HUES48 (cell line): ENCODE measurements at regions not wholly inside any gene's neighbourhood (a gene's known extent, or its start where the extent isn't known, plus 50 kb on each side); places are given as distances from the start of the nearest gene placed in this dataset.

ENCODE experiments used
- H3K27ac ChIP-seq: one replicate; pipeline ENCODE4 v1.7.0; 2013; ENCODE audit warnings: low read depth, low read length, inconsistent platforms
- H3K27me3 ChIP-seq: 2 replicates; pipeline ENCODE4 v1.6.1; 2013; ENCODE audit warnings: mild to moderate bottlenecking, low read length; ENCODE audit not compliant: control insufficient read depth, insufficient read depth
- H3K36me3 ChIP-seq: 2 replicates; pipeline ENCODE4 v1.6.1; 2013; ENCODE audit warnings: low read length; ENCODE audit not compliant: control insufficient read depth, insufficient read depth
- H3K4me1 ChIP-seq: 2 replicates; pipeline ENCODE4 v1.6.1; 2013; ENCODE audit warnings: mild to moderate bottlenecking, low read length; ENCODE audit not compliant: control insufficient read depth, insufficient read depth
- H3K4me3 ChIP-seq: 2 replicates; pipeline ENCODE4 v1.5.1; 2013; ENCODE audit warnings: mild to moderate bottlenecking, low read depth, low read length
- H3K9ac ChIP-seq: 2 replicates; pipeline ENCODE4 v1.6.1; 2013; ENCODE audit warnings: mild to moderate bottlenecking, low read depth, low read length, moderate library complexity
- H3K9me3 ChIP-seq: 2 replicates; pipeline ENCODE4 v1.6.1; 2013; ENCODE audit warnings: low read length; ENCODE audit not compliant: control insufficient read depth, insufficient read depth

DNA sequence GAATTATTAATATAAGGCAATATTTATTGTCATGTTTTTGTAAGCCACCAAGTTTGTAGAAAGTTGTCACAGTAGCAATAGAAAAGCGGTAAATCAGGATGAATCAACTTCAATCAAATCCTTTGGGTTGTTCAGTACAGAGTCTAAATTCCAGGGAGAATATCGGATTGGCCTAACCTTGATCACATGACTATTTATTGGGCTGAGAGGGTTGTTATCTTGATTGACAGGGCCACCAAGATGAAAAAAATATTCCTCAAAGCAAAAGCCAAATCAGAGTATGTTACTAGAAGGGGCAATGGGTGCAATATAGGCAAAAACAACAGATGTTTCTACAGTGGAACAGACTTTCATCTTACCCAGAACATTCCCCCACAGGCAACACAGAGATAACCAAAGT, 270.0 kb downstream of the METTL4 start:
- peaks cover 4% of the 10 kb centered on the region; the same call in 1 of the 2 replicates for H3K4me1 ChIP-seq
- no peaks in the 10 kb centered on the region for H3K9me3 ChIP-seq
- H3K4me3 ChIP-seq = no peak overlapping the region
- H3K36me3 ChIP-seq = no peaks in the 10 kb centered on the region
- no peak overlapping the region for H3K9ac ChIP-seq
- H3K27me3 ChIP-seq = no peaks in the 10 kb centered on the region
- H3K27ac ChIP-seq = no peak overlapping the region

DNA sequence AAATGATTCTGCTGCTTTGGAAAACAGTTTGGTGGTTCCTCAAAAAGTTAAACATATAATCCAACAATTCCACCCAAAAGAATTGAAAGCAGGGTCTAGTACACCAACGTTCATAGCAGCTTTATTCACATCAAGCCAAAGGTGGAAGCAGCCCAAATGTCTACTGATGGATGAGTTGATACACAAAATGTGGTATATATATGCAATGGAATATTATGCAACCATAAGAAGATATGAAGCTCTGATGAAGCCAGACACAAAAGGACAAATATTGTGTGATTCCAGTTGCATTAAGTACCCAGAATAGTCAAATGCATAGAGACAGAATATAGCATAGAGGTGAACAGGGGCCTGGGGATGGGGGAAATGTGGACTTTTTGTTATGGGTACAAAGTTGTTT, 269.3 kb downstream of the METTL4 start:
- Histone ChIP-seq H3K4me1 (peaks cover 4% of the 10 kb centered on the region; the same call in 1 of the 2 replicates), H3K36me3 (no peaks in the 10 kb centered on the region), H3K9ac (no peak overlapping the region), H3K4me3 (no peak overlapping the region), H3K9me3 (no peaks in the 10 kb centered on the region), H3K27me3 (no peaks in the 10 kb centered on the region), H3K27ac (no peak overlapping the region)

DNA sequence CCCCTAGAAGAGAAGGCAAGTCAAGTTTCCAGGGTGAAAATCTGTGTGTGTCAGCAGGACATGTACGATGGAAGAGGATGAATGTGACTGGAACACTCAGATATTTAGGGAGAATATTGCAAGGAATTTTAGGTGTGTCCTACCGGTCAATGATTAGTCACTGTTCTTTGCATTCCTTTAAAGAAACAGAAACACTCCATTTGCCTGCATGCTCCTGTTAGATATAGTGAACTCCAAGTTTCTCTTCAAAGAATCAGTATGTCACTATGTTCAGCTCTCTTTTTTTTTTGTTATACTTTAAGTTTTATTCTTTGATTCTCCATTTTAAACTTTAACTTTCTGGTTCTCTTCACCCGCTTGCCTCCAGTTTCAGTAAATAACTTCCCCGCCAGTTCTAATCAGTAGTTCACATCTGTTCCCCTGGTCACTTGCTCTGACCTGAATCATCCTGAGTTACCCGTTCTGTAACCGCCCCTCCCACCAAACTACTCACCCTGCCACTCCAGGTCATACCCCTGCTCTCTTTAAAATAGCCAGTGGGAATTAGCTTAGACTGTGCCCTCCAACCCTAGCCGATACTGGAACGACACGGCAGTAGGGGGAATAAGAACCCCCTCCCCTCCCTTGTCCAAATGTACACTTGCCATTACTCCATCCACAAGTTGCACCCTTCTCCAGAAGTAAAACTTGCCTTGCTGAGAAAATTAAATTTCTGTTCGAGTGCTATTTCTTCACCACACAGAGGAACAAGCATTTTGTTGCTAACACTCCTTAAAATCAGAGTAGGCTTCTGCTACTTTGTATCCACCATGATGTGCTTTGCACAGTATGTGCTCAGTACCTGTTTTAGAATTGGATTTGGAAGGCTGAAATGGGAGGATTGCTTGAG, 268.4 kb downstream of the METTL4 start:
- no peaks in the 10 kb centered on the region for H3K36me3 ChIP-seq
- no peak overlapping the region for H3K9ac ChIP-seq
- H3K9me3 ChIP-seq = no peaks in the 10 kb centered on the region
- H3K27me3 ChIP-seq = no peaks in the 10 kb centered on the region
- H3K27ac ChIP-seq = no peak overlapping the region
- H3K4me3 ChIP-seq = no peak overlapping the region
- peaks cover 4% of the 10 kb centered on the region; the same call in 1 of the 2 replicates for H3K4me1 ChIP-seq

DNA sequence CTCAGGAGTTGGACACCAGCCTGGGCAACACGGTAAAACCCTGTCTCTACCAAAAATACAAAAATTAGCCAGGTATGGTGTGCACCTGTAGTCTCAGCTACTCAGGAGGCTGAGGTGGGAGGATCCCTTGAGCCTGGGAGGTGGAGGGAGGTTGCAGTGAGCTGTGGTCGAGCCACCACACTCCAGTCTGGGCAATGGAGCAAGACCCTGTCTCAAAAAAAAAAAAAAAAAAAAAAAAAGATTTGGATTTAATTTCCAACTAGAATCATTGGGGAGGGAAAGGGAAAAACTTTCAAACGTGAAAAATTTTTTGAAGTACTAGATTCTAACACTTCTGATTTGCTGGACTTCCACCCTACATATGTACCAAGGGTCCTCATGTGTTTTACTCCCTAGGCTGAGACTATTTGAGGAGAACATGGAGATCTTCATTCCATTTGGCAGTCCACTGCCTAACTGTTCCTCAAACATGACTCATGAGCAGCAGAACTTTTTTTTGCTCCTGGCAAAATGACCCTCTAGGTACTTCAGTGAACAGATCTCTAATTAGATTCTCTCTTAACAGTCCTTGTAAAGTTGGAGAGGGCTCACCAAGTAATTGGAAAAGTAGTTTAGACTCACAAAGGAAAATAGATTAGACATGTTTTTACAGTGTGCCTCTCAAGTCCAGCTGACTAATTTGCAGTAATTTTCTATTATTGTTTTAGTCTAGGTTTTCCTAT, 267.6 kb downstream of the METTL4 start:
- Histone ChIP-seq H3K36me3 (no peaks in the 10 kb centered on the region), H3K9ac (no peak overlapping the region), H3K4me3 (no peak overlapping the region), H3K9me3 (no peaks in the 10 kb centered on the region), H3K27ac (no peak overlapping the region), H3K27me3 (no peaks in the 10 kb centered on the region), H3K4me1 (peaks cover 4% of the 10 kb centered on the region; the same call in 1 of the 2 replicates)

DNA sequence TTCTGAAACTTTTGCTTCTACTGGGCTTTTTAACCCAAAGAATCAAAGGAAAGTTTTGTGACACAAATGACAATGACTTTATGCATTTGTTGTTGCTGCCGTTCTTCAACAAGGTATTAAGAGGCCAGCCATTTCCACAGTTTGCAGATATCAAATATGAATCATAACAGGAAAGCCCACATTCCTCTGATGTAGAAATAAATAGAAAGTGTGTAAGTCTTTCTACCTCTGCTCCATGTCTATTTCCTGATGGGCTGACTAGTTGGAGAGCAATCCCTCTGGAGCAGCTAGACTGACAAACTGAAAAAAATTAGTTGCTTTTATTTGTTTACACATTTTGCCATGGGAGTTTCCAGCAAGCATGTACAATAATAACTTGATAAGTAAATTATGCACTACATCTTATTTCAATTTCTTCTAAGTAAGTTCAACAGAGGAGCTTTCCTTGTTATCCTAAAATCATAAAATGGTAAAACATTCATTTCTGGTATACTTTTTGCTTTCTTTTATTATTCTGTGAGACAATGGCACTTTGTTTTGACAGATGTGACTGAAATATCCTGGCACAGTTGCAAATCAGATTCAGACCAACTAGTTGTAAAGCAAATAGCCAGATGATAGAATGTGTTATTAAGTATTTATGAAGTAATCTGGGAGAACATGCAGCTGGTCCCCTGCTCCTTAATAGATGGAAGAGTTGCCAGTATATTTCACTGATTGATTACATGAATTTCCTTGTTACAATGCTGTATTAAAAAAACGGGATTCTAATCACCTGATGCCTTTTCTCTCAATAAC, 266.7 kb downstream of the METTL4 start:
- no peak overlapping the region for H3K27ac ChIP-seq
- peaks cover 4% of the 10 kb centered on the region; the same call in 1 of the 2 replicates for H3K4me1 ChIP-seq
- H3K9ac ChIP-seq = no peak overlapping the region
- H3K4me3 ChIP-seq = no peak overlapping the region
- no peaks in the 10 kb centered on the region for H3K36me3 ChIP-seq
- H3K9me3 ChIP-seq = no peaks in the 10 kb centered on the region
- H3K27me3 ChIP-seq = no peaks in the 10 kb centered on the region

DNA sequence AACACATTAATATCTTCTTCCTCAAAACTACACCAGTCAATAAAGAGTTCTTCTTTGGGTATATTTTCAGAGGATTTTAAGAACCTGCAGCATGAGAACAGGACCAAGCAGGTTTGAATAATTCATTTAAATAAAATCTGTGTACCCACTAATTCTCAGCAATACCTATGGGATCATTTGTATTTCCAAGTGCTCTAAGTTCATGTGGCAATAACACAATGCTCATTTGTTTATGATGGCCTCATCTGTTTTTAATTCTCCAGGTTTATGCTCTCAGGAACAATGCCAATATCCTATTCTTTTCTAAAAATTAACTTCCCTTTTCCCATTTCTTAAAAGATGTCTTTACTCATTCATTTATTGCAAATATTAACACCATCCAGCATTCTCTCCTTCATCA, 264.7 kb downstream of the METTL4 start:
- Histone ChIP-seq H3K9me3 (no peaks in the 10 kb centered on the region), H3K27me3 (no peaks in the 10 kb centered on the region), H3K36me3 (no peaks in the 10 kb centered on the region), H3K4me1 (0 out of 2 replicates have a peak, but pooled peaks cover 4% of the 10 kb centered on the region), H3K9ac (no peak overlapping the region), H3K27ac (no peak overlapping the region), H3K4me3 (no peak overlapping the region)

DNA sequence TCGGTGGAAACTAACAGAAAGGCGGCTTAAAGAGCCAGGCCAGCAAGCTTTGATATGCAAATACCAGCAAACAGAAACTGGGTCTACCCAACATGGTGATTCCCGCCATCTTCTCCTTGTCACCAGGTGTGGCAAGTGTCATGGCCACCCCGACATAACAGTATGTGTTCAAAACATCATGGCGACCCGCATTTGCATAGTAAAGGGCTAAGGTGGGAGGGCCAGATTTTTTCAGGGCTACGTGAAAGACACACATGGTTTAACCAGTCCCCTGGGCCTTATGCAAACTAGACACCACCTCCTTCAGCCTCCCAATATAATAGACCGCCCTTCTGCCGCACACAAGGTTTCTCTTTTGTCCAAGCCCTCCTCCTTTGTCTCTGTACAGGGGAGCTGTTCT, 260.4 kb downstream of the METTL4 start:
- Histone ChIP-seq H3K9me3 (no peaks in the 10 kb centered on the region), H3K4me3 (no peak overlapping the region), H3K9ac (no peak overlapping the region), H3K36me3 (no peaks in the 10 kb centered on the region), H3K4me1 (0 out of 2 replicates have a peak, but pooled peaks cover 4% of the 10 kb centered on the region), H3K27ac (no peak overlapping the region), H3K27me3 (no peaks in the 10 kb centered on the region)

GRCh38 chr18:2312440-2312839, 258.9 kb downstream of the METTL4 start:
- no peaks in the 10 kb centered on the region for H3K9me3 ChIP-seq
- H3K4me1 ChIP-seq = 0 out of 2 replicates have a peak, but pooled peaks cover 4% of the 10 kb centered on the region
- no peak overlapping the region for H3K4me3 ChIP-seq
- H3K9ac ChIP-seq = no peak overlapping the region
- H3K27me3 ChIP-seq = no peaks in the 10 kb centered on the region
- H3K36me3 ChIP-seq = no peaks in the 10 kb centered on the region
- no peak overlapping the region for H3K27ac ChIP-seq

- no peak overlapping the region for H3K4me3 ChIP-seq
- H3K27ac ChIP-seq = no peak overlapping the region
- H3K27me3 ChIP-seq = no peaks in the 10 kb centered on the region
- no peaks in the 10 kb centered on the region for H3K9me3 ChIP-seq
- no peaks in the 10 kb centered on the region for H3K36me3 ChIP-seq
- no peak overlapping the region for H3K9ac ChIP-seq
- 0 out of 2 replicates have a peak, but pooled peaks cover 4% of the 10 kb centered on the region for H3K4me1 ChIP-seq
These were observed 258.0 kb downstream of the METTL4 start for GRCh38 chr18:2313332-2313731.

- H3K9me3 ChIP-seq = no peaks in the 10 kb centered on the region
These were observed 255.1 kb downstream of the METTL4 start for GRCh38 chr18:2316082-2316750.

More at GRCh38 chr18:2316082-2316750, 255.1 kb downstream of the METTL4 start:
- Histone ChIP-seq H3K27me3 (no peaks in the 10 kb centered on the region), H3K36me3 (no peaks in the 10 kb centered on the region), H3K4me3 (no peak overlapping the region), H3K4me1 (no peaks in the 10 kb centered on the region), H3K9ac (no peak overlapping the region), H3K27ac (no peak overlapping the region)
